H9 (cell line): ENCODE measurements at regions not wholly inside any gene's neighbourhood (a gene's known extent, or its start where the extent isn't known, plus 50 kb on each side); places are given as distances from the start of the nearest gene placed in this dataset.

Source experiments
- DNase-seq: peaks from one replicate; pipeline ENCODE4 v3.0.0-alpha.2; 2017
- H2AFZ ChIP-seq: one replicate; pipeline ENCODE4 v1.6.1; 2013; ENCODE audit warnings: mild to moderate bottlenecking, low read length, control low read depth, moderate library complexity
- H2AK5ac ChIP-seq: 2 replicates; pipeline ENCODE4 v1.6.1; 2013; ENCODE audit warnings: low read length, control low read depth, mixed read lengths; ENCODE audit not compliant: insufficient read length
- H2BK120ac ChIP-seq: one replicate; pipeline ENCODE4 v1.6.1; 2013; ENCODE audit warnings: low read depth, mild to moderate bottlenecking, low read length, control low read depth, inconsistent platforms; ENCODE audit not compliant: poor library complexity, severe bottlenecking
- H2BK12ac ChIP-seq: 2 replicates; pipeline ENCODE4 v1.6.1; 2013; ENCODE audit warnings: low read length, control low read depth, mixed read lengths, low read depth; ENCODE audit not compliant: insufficient read length
- H2BK15ac ChIP-seq: 2 replicates; pipeline ENCODE4 v1.6.1; 2013; ENCODE audit warnings: low read depth, low read length, control low read depth
- H2BK20ac ChIP-seq: one replicate; pipeline ENCODE4 v1.6.1; 2013; ENCODE audit warnings: low read depth, mild to moderate bottlenecking, low read length, control low read depth, inconsistent platforms; ENCODE audit not compliant: poor library complexity, severe bottlenecking
- H2BK5ac ChIP-seq: 2 replicates; pipeline ENCODE4 v1.6.1; 2013; ENCODE audit warnings: low read length, control low read depth, mixed read lengths; ENCODE audit not compliant: insufficient read length
- H3K14ac ChIP-seq: 2 replicates; pipeline ENCODE4 v1.6.1; 2013; ENCODE audit warnings: low read length, control low read depth; ENCODE audit not compliant: insufficient read depth
- H3K18ac ChIP-seq: 2 replicates; pipeline ENCODE4 v1.6.1; 2013; ENCODE audit warnings: low read depth, mild to moderate bottlenecking, mixed read lengths, low read length, control low read depth; ENCODE audit not compliant: insufficient read length
- H3K23ac ChIP-seq: 2 replicates; pipeline ENCODE4 v1.6.1; 2013; ENCODE audit warnings: low read length, control low read depth, mixed read lengths, low read depth; ENCODE audit not compliant: insufficient read length
- H3K23me2 ChIP-seq: 2 replicates; pipeline ENCODE4 v1.6.1; 2013; ENCODE audit warnings: low read depth, mild to moderate bottlenecking, mixed read lengths, low read length, control low read depth; ENCODE audit not compliant: insufficient read length, poor library complexity, severe bottlenecking
- H3K27ac ChIP-seq: 2 replicates; pipeline ENCODE4 v1.5.1; 2013; ENCODE audit warnings: low read length, control low read depth, mixed read lengths, low read depth; ENCODE audit not compliant: insufficient read length
- H3K27me3 ChIP-seq: 2 replicates; pipeline ENCODE4 v1.6.1; 2013; ENCODE audit warnings: low read length, control low read depth, inconsistent platforms; ENCODE audit not compliant: insufficient read depth
- H3K4ac ChIP-seq: 2 replicates; pipeline ENCODE4 v1.6.1; 2013; ENCODE audit warnings: low read depth, mild to moderate bottlenecking, control low read depth, inconsistent platforms, low read length, moderate library complexity
- H3K4me1 ChIP-seq: 2 replicates; pipeline ENCODE4 v1.6.1; 2013; ENCODE audit warnings: low read length, control low read depth, inconsistent platforms; ENCODE audit not compliant: insufficient read depth
- H3K4me2 ChIP-seq: 2 replicates; pipeline ENCODE4 v1.6.1; 2013; ENCODE audit warnings: low read length, control low read depth, mixed read lengths; ENCODE audit not compliant: insufficient read length, insufficient read depth
- H3K56ac ChIP-seq: 2 replicates; pipeline ENCODE4 v1.6.1; 2013; ENCODE audit warnings: low read depth, mild to moderate bottlenecking, mixed read lengths, low read length, control low read depth; ENCODE audit not compliant: insufficient read length
- H3K79me1 ChIP-seq: 2 replicates; pipeline ENCODE4 v1.6.1; 2013; ENCODE audit warnings: low read depth, mild to moderate bottlenecking, moderate library complexity, low read length, control low read depth, inconsistent platforms; ENCODE audit not compliant: insufficient read depth, poor library complexity, severe bottlenecking
- H3K79me2 ChIP-seq: 2 replicates; pipeline ENCODE4 v1.6.1; 2013; ENCODE audit warnings: low read length, control low read depth, inconsistent platforms; ENCODE audit not compliant: insufficient read depth
- H3K9ac ChIP-seq: 2 replicates; pipeline ENCODE4 v1.6.1; 2013; ENCODE audit warnings: low read length, control low read depth, mixed read lengths; ENCODE audit not compliant: insufficient read length; ENCODE audit errors: extremely low read depth
- H3K9me3 ChIP-seq: one replicate; pipeline ENCODE4 v1.6.1; 2013; ENCODE audit warnings: low read depth, low read length, inconsistent platforms; ENCODE audit not compliant: control insufficient read depth
- H3T11ph ChIP-seq: one replicate; pipeline ENCODE4 v1.6.1; 2013; ENCODE audit warnings: mild to moderate bottlenecking, low read length, control low read depth, inconsistent platforms
- H4K20me1 ChIP-seq: one replicate; pipeline ENCODE4 v1.6.1; 2013; ENCODE audit not compliant: control insufficient read depth, insufficient read length, insufficient read depth
- H4K5ac ChIP-seq: 2 replicates; pipeline ENCODE4 v1.6.1; 2013; ENCODE audit warnings: low read depth, mild to moderate bottlenecking, mixed read lengths, low read length, control low read depth; ENCODE audit not compliant: insufficient read length
- H4K8ac ChIP-seq: replicated peaks from 2 replicates; pipeline ENCODE4 v1.6.1; 2013; ENCODE audit warnings: low read length, control low read depth, mixed read lengths, low read depth; ENCODE audit not compliant: insufficient read length
- H4K91ac ChIP-seq: 2 replicates; pipeline ENCODE4 v1.6.1; 2013; ENCODE audit warnings: low read depth, mild to moderate bottlenecking, moderate library complexity, mixed read lengths, low read length, control low read depth; ENCODE audit not compliant: insufficient read length
- H3K27ac Mint-ChIP-seq, 3 experiments: 2 replicates in 2 of 3; 3 replicates in 1 of 3; pipeline ENCODE4 v1.8.0; 2020 to 2021; ENCODE audit warnings: mixed read lengths in 3 of 3, mild to moderate bottlenecking in 1 of 3, moderate library complexity in 1 of 3
- H3K27me3 Mint-ChIP-seq: 2 replicates; pipeline ENCODE4 v1.8.0; 2021; ENCODE audit warnings: low read depth, mild to moderate bottlenecking, moderate library complexity, mixed read lengths
- H3K36me3 Mint-ChIP-seq, 3 experiments: 2 replicates in 2 of 3; 3 replicates in 1 of 3; pipeline ENCODE4 v1.8.0; 2020 to 2021; ENCODE audit warnings: low read depth in 3 of 3, mixed read lengths in 3 of 3; ENCODE audit not compliant: insufficient read depth in 1 of 3
- H3K4me1 Mint-ChIP-seq, 2 experiments: 2 replicates each; pipeline ENCODE4 v1.8.0; 2020; ENCODE audit warnings: mixed read lengths in 2 of 2
- H3K4me3 Mint-ChIP-seq, 2 experiments: 2 replicates in 1 of 2; 3 replicates in 1 of 2; pipeline ENCODE4 v1.8.0; 2020 to 2021; ENCODE audit warnings: mild to moderate bottlenecking in 2 of 2, mixed read lengths in 2 of 2, moderate library complexity in 1 of 2
- H3K9me3 Mint-ChIP-seq, 2 experiments: 2 replicates in 1 of 2; 3 replicates in 1 of 2; pipeline ENCODE4 v1.8.0; 2020; ENCODE audit warnings: mild to moderate bottlenecking in 2 of 2, mixed read lengths in 2 of 2, moderate library complexity in 1 of 2
- CTCF ChIP-seq: fragments of 200-600 bp; sonication (generic); conservative IDR thresholded peaks from 3 replicates; pipeline ENCODE4 v1.8.0; 2021; ENCODE audit warnings: antibody characterized with exemption, mild to moderate bottlenecking
- WGBS: extraction: QIAGEN DNeasy Blood & Tissue Kit; methylation state at CpG from one replicate; pipeline ENCODE4 v1.1.7; 2013; ENCODE audit warnings: missing lambda C conversion rate, low lambda C conversion rate, mixed read lengths; ENCODE audit not compliant: insufficient read length; ENCODE audit errors: extremely low coverage; 5-methylcytosine and 5-hydroxymethylcytosine counted together

DNA sequence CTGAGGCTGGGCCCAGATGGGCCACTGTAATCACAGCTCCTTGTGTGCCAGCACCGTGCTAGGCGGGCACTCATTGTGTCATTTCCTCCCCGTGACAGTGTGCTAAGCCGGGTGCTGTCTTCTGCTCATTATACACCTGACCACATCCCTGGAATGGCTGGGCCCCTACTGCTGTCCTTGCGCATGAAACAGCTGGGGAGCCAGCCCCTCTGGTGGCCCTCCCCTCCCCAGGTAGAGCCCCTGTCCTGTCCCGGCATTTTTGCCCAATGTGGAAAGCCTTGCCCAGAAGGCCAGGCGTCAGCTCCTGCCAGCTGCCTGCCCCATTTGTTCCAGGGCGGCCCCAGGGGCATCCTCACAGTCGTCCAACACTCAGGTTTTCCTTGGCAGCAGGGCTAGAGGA is 107.4 kb upstream of the CASZ1 start:
- peaks cover 4% of the 10 kb centered on the region for H3K27me3 Mint-ChIP-seq
- no peaks in the 10 kb centered on the region for H3K23me2 ChIP-seq
- no peak overlapping the region for H2BK12ac ChIP-seq
- no peaks in the 10 kb centered on the region for H4K20me1 ChIP-seq
- no peak overlapping the region for H2BK120ac ChIP-seq
- no peak overlapping the region for H3K14ac ChIP-seq
- H4K5ac ChIP-seq: no peak overlapping the region
- H3K18ac ChIP-seq: no peak overlapping the region
- WGBS: no CpG with 5 or more reads among the region's 9 CpGs
- H3K27ac ChIP-seq: no peak overlapping the region
- no peaks in the 10 kb centered on the region for H3K9me3 Mint-ChIP-seq
- H3K4me1 Mint-ChIP-seq: peaks cover 39 to 47% of the 10 kb centered on the region in 2 experiments
- DNase-seq: no peak
- H3K79me2 ChIP-seq: no peaks in the 10 kb centered on the region
- no peak overlapping the region for H3K56ac ChIP-seq
- no peak overlapping the region for H2BK5ac ChIP-seq
- no peak overlapping the region for H2AFZ ChIP-seq
- no peak overlapping the region for H4K91ac ChIP-seq
- H3K27ac Mint-ChIP-seq: no peak overlapping the region
- H2AK5ac ChIP-seq: no peak overlapping the region
- H3T11ph ChIP-seq: no peak overlapping the region
- no peaks in the 10 kb centered on the region for H3K9me3 ChIP-seq
- no peaks in the 10 kb centered on the region for H3K27me3 ChIP-seq
- no peak overlapping the region for H3K4me2 ChIP-seq
- H3K36me3 Mint-ChIP-seq: no peaks in the 10 kb centered on the region
- no peak overlapping the region for H3K23ac ChIP-seq
- no peak for TF ChIP-seq CTCF
- H2BK20ac ChIP-seq: no peak overlapping the region
- no peak overlapping the region for H3K4ac ChIP-seq
- no peak overlapping the region; a peak in 1 of 5 replicates for H3K4me3 Mint-ChIP-seq
- H3K9ac ChIP-seq: no peak overlapping the region
- no peak overlapping the region for H2BK15ac ChIP-seq
- no peaks in the 10 kb centered on the region for H3K79me1 ChIP-seq
- peaks cover 6% of the 10 kb centered on the region; the same call in 1 of the 2 replicates for H3K4me1 ChIP-seq
- H4K8ac ChIP-seq: no peak overlapping the region
